Endothelial cell of umbilical vein (primary cell): ENCODE measurements at regions not wholly inside any gene's neighbourhood (a gene's known extent, or its start where the extent isn't known, plus 50 kb on each side); places are given as distances from the start of the nearest gene placed in this dataset.
"Not testable (repeated sequence)": the region's sequence is repeated elsewhere in the genome, so short reads cannot be mapped to it uniquely, and the experiment has no call there.

ENCODE experiments used
- BruUV-seq: library from RNA; stranded (reverse); fragments of 400-500 nt; replicated peaks from 2 replicates; lab custom pipeline; 2021; lab: Mats Ljungman, UMichigan
- CTCF ChIA-PET: fragments of 300-600, 350-600 bp; sonication (Branson Sonifier 250); formaldehyde crosslinking; loops from one replicate; lab custom pipeline; 2021; ENCODE audit warnings: antibody characterized with exemption, inconsistent platforms; lab: Charles Lee
- POLR2A ChIA-PET: fragments of 300-600, 350-600 bp; sonication (Branson Sonifier 250); formaldehyde crosslinking; loops from one replicate; lab custom pipeline; 2021; ENCODE audit warnings: antibody characterized with exemption, inconsistent platforms; lab: Charles Lee
- DNase-seq: peaks from one replicate; pipeline ENCODE4 v3.0.0-alpha.2; 2011; ENCODE audit warnings: low read depth, low spot score
- FAIRE-seq: peaks from 2 replicates; lab custom pipeline; 2011; peaks lifted over from hg19 to GRCh38; lab: Jason Lieb, UNC
- H2AFZ ChIP-seq: 2 replicates; pipeline ENCODE4 v1.6.0; 2012; ENCODE audit warnings: low read depth, low read length, control low read depth, inconsistent platforms
- H3K27ac ChIP-seq: 2 replicates; pipeline ENCODE4 v1.5.1; 2011; ENCODE audit warnings: low read depth, mild to moderate bottlenecking, control low read depth, low read length, moderate library complexity; ENCODE audit not compliant: insufficient read depth
- H3K27me3 ChIP-seq, 2 experiments: 2 replicates each; pipeline versions ENCODE4 v1.6.0 to v1.6.1; 2011; ENCODE audit warnings: low read length in 2 of 2, mixed read lengths in 1 of 2; ENCODE audit not compliant: control insufficient read depth in 2 of 2, insufficient read depth in 2 of 2
- H3K36me3 ChIP-seq, 2 experiments: 2 replicates in 1 of 2; 3 replicates in 1 of 2; pipeline ENCODE4 v1.5.1; 2011; ENCODE audit warnings: low read length in 2 of 2, mild to moderate bottlenecking in 1 of 2, moderate library complexity in 1 of 2; ENCODE audit not compliant: control insufficient read depth in 2 of 2, insufficient read depth in 2 of 2; ENCODE audit errors: extremely low read depth in 1 of 2
- H3K4me1 ChIP-seq: 3 replicates; pipeline ENCODE4 v1.5.1; 2011; ENCODE audit warnings: mild to moderate bottlenecking, low read length; ENCODE audit not compliant: control insufficient read depth, insufficient read depth; ENCODE audit errors: extremely low read depth
- H3K4me2 ChIP-seq: 2 replicates; pipeline ENCODE4 v1.6.1; 2011; ENCODE audit warnings: low read length, control low read depth, mixed read lengths; ENCODE audit not compliant: insufficient read depth
- H3K4me3 ChIP-seq, 3 experiments: fragments of 200-600 bp in 1 of 3; sonication (generic), shearing (Covaris generic) in 1 of 3; replicated peaks in 1 of 3; 2 replicates each; pipeline ENCODE4 v1.5.1; 2011 to 2016; ENCODE audit warnings: control low read depth in 3 of 3, low read length in 3 of 3, mild to moderate bottlenecking in 2 of 3, inconsistent platforms in 1 of 3, low read depth in 1 of 3, moderate library complexity in 1 of 3; ENCODE audit not compliant: insufficient read depth in 1 of 3
- H3K79me2 ChIP-seq: 2 replicates; pipeline ENCODE4 v1.6.0; 2012; ENCODE audit warnings: low read length, inconsistent platforms; ENCODE audit not compliant: control insufficient read depth, insufficient read depth
- H3K9ac ChIP-seq: replicated peaks from 2 replicates; pipeline ENCODE3; 2011; ENCODE audit warnings: low read length, control low read depth; ENCODE audit not compliant: insufficient read depth; ENCODE audit errors: extremely low read depth
- H3K9me1 ChIP-seq: replicated peaks from 3 replicates; pipeline ENCODE4 v1.6.0; 2011; ENCODE audit warnings: mild to moderate bottlenecking, low read length; ENCODE audit not compliant: control insufficient read depth, insufficient read depth; ENCODE audit errors: extremely low read depth
- H3K9me3 ChIP-seq: replicated peaks from 2 replicates; pipeline ENCODE4 v1.5.1; 2012; ENCODE audit warnings: low read length, inconsistent platforms; ENCODE audit not compliant: control insufficient read depth, insufficient read depth
- H4K20me1 ChIP-seq: replicated peaks from 2 replicates; pipeline ENCODE3; 2011; ENCODE audit warnings: mild to moderate bottlenecking, low read length; ENCODE audit not compliant: control insufficient read depth, insufficient read depth; ENCODE audit errors: extremely low read depth
- CTCF ChIP-seq, 2 donors: IDR thresholded peaks; 1 replicate in 1 of 2; 2 replicates in 1 of 2; pipeline ENCODE4 v1.5.1; 2011; ENCODE audit warnings: low read length in 2 of 2, mild to moderate bottlenecking in 2 of 2, moderate library complexity in 2 of 2, control low read depth in 1 of 2, inconsistent platforms in 1 of 2, low read depth in 1 of 2; ENCODE audit not compliant: insufficient read depth in 1 of 2; ENCODE audit errors: extremely low read depth in 1 of 2
- EZH2 ChIP-seq: IDR thresholded peaks from 2 replicates; pipeline ENCODE4 v1.6.1; 2012; ENCODE audit warnings: borderline replicate concordance, low read depth, mild to moderate bottlenecking, moderate library complexity, low read length, inconsistent platforms; ENCODE audit not compliant: severe bottlenecking
- FOS ChIP-seq: IDR thresholded peaks from 2 replicates; pipeline ENCODE4 v1.6.1; 2011; ENCODE audit warnings: mild to moderate bottlenecking, low read length, moderate library complexity, borderline replicate concordance; ENCODE audit not compliant: insufficient read depth
- GATA2 ChIP-seq: IDR thresholded peaks from 2 replicates; pipeline ENCODE4 v1.7.0; 2011; ENCODE audit warnings: low read depth, mild to moderate bottlenecking, moderate library complexity, mixed read lengths, low read length; ENCODE audit not compliant: insufficient read length, insufficient read depth
- JUN ChIP-seq: IDR thresholded peaks from 2 replicates; pipeline ENCODE4 v1.6.1; 2011; ENCODE audit warnings: borderline replicate concordance, low read depth; ENCODE audit not compliant: insufficient read length, insufficient read depth
- MYC ChIP-seq: IDR thresholded peaks from one replicate; pipeline ENCODE4 v1.6.1; 2011; ENCODE audit warnings: mild to moderate bottlenecking, low read depth, low read length
- POLR2A ChIP-seq: IDR thresholded peaks from 2 replicates; pipeline ENCODE4 v1.6.1; 2012; ENCODE audit warnings: low read depth, mild to moderate bottlenecking, control low read depth, low read length
- POLR2AphosphoS5 ChIP-seq: IDR thresholded peaks from 2 replicates; pipeline ENCODE4 v1.6.1; 2012; ENCODE audit warnings: low read depth, mild to moderate bottlenecking, control low read depth, low read length, moderate library complexity; ENCODE audit not compliant: insufficient read depth
- dilution Hi-C: fragments of 300-500 bp; cut with MboI; formaldehyde crosslinking; loops from one replicate; pipeline ENCODE4 v1.15.0; 2019; ENCODE audit warnings: low sequenced_read_pairs; ENCODE audit not compliant: extremely low pct_ligation_motif_present
- intact Hi-C: fragments of 100-400 bp; cut with micrococcal nuclease; formaldehyde crosslinking; loops from one replicate; pipeline ENCODE4 v1.10.0; 2022
- TF ChIP-seq, protein P1 (sequence below): IDR thresholded peaks from 2 replicates; pipeline ENCODE4 v1.6.1; 2011; ENCODE audit not compliant: insufficient read depth, insufficient read length

GRCh38 chr6:863831-864230, 170.9 kb upstream of the EXOC2 start:
- Histone ChIP-seq H3K27ac (no peak overlapping the region), H3K79me2 (no peaks in the 10 kb centered on the region), H4K20me1 (no peaks in the 10 kb centered on the region), H3K9ac (no peak overlapping the region), H3K4me2 (no peak overlapping the region), H3K4me3 (no peak overlapping the region), H3K4me1 (no peaks in the 10 kb centered on the region), H3K27me3 (no peaks in the 10 kb centered on the region), H2AFZ (no peak overlapping the region), H3K9me3 (no peaks in the 10 kb centered on the region), H3K9me1 (no peaks in the 10 kb centered on the region), H3K36me3 (no peaks in the 10 kb centered on the region)
- dilution Hi-C loops = no loop called here
- no peak for DNase-seq
- intact Hi-C loops = no loop called here
- POLR2A ChIA-PET = no interaction called here
- FAIRE-seq = no peak
- CTCF ChIA-PET = no interaction called here
- TF ChIP-seq, protein P1, sequence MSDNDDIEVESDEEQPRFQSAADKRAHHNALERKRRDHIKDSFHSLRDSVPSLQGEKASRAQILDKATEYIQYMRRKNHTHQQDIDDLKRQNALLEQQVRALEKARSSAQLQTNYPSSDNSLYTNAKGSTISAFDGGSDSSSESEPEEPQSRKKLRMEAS = no peak
- no peak for TF ChIP-seq JUN
- TF ChIP-seq CTCF (IDR thresholded peaks at IDR 0.05; ENCODE audit: extremely low read depth in 1 of 2, insufficient read depth in 1 of 2, low read depth in 1 of 2, low read length in 2 of 2) = no peak
- TF ChIP-seq MYC = no peak
- TF ChIP-seq POLR2AphosphoS5 = no peak
- no peak for TF ChIP-seq EZH2
- TF ChIP-seq POLR2A = no peak
- TF ChIP-seq GATA2 = no peak
- no peak for TF ChIP-seq FOS
- BruUV-seq = no TSS peak

DNA sequence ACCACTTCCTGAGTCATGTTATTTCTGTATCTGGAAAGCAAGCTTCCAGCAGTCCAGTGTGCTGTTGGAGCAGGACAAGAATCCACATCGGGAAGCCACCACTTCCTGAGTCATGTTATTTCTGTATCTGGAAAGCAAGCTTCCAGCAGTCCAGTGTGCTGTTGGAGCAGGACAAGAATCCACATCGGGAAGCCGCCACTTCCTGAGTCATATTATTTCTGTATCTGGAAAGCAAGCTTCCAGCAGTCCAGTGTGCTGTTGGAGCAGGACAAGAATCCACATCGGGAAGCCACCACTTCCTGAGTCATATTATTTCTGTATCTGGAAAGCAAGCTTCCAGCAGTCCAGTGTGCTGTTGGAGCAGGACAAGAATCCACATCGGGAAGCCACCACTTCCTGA, 170.2 kb upstream of the EXOC2 start:
- H3K4me1 ChIP-seq, H3K9me3 ChIP-seq, H3K79me2 ChIP-seq, H3K9me1 ChIP-seq, H3K27ac ChIP-seq, H3K4me3 ChIP-seq, CTCF ChIA-PET, BruUV-seq, dilution Hi-C loops, DNase-seq, H3K36me3 ChIP-seq, H2AFZ ChIP-seq, H4K20me1 ChIP-seq, H3K9ac ChIP-seq, H3K27me3 ChIP-seq, FAIRE-seq, intact Hi-C loops, POLR2A ChIA-PET, H3K4me2 ChIP-seq: not testable (repeated sequence)
